ENCODE measurements at regions not wholly inside any gene's neighbourhood (a gene's known extent, or its start where the extent isn't known, plus 50 kb on each side); places are given as distances from the start of the nearest gene placed in this dataset.

GRCh38 chr2:150555611-150556356 lies 68.3 kb upstream of the RND3 start (continued):
- TF ChIP-seq, protein P1, sequence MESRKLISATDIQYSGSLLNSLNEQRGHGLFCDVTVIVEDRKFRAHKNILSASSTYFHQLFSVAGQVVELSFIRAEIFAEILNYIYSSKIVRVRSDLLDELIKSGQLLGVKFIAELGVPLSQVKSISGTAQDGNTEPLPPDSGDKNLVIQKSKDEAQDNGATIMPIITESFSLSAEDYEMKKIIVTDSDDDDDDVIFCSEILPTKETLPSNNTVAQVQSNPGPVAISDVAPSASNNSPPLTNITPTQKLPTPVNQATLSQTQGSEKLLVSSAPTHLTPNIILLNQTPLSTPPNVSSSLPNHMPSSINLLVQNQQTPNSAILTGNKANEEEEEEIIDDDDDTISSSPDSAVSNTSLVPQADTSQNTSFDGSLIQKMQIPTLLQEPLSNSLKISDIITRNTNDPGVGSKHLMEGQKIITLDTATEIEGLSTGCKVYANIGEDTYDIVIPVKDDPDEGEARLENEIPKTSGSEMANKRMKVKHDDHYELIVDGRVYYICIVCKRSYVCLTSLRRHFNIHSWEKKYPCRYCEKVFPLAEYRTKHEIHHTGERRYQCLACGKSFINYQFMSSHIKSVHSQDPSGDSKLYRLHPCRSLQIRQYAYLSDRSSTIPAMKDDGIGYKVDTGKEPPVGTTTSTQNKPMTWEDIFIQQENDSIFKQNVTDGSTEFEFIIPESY (IDR thresholded peaks at IDR 0.05; ENCODE audit: extremely low read depth, insufficient replicate concordance, low read length) = no peak
- TF ChIP-seq SIN3A (IDR thresholded peaks at IDR 0.05; ENCODE audit: low read depth) (no peak), YY1 (IDR thresholded peaks at IDR 0.05; ENCODE audit: extremely low read depth, insufficient replicate concordance, low read depth, low read length) (no peak), ZNF274 (IDR thresholded peaks at IDR 0.05; ENCODE audit: low read depth, low read length) (no peak), POLR2A (IDR thresholded peaks at IDR 0.05; ENCODE audit: borderline replicate concordance, extremely low read depth, insufficient read depth, insufficient read length) (no peak), RAD21 (IDR thresholded peaks at IDR 0.05; ENCODE audit: low read depth) (no peak)

DNA sequence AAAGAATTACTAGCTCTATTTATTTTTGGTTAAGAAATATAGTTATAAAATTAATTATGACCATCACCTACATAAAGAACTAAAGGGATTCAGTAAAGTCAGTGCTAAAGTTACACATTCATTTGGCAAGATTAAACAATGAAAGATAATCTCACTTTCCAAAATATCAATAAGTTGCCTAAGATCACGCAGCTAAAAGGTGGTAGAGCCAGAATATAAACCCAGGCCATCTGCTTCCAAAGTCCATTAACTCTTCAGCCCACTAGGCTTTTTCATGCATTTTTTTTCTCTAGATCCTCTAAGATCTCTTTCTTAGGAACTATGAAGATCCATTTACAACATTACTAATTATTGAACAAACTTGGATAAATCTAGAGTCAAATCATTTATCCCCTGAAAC lies 66.6 kb upstream of the RND3 start:
- ChIA-PET POLR2A (no interaction called here), RAD21 (ENCODE audit: low non-redundant PET in 1 of 2, low total read pairs in 2 of 2, uncharacterized antibody in 2 of 2, unreplicated experiment in 2 of 2) (no interaction called here), CTCF (no interaction called here)
- no peak overlapping the region for H3K27ac ChIP-seq (ENCODE audit: low read depth, low read length)
- intact Hi-C loops (cut with micrococcal nuclease) = no loop called here
- no peak overlapping the region for H3K9ac ChIP-seq (ENCODE audit: low read length)
- no peaks in the 10 kb centered on the region for H3K27me3 ChIP-seq (ENCODE audit: insufficient read depth, low read length)
- no peak for ATAC-seq
- no peak overlapping the region for H3K4me2 ChIP-seq (ENCODE audit: low read length)
- no peaks in the 10 kb centered on the region for H3K79me2 ChIP-seq (ENCODE audit: insufficient read depth, low read length)
- no peaks in the 10 kb centered on the region for H3K4me1 ChIP-seq (ENCODE audit: control insufficient read depth in 1 of 2, insufficient read depth in 2 of 2, low read length in 2 of 2)
- no peaks in the 10 kb centered on the region for H3K9me2 ChIP-seq (ENCODE audit: insufficient read depth)
- no peaks in the 10 kb centered on the region for H3K36me3 ChIP-seq (ENCODE audit: control insufficient read depth in 1 of 2, insufficient read depth in 2 of 2, low read length in 2 of 2)
- no peaks in the 10 kb centered on the region for H3K9me3 ChIP-seq (ENCODE audit: control insufficient read depth in 1 of 2, insufficient read depth in 1 of 2, low read depth in 1 of 2, low read length in 2 of 2)
- no peak overlapping the region for H3K4me3 ChIP-seq (replicated peaks in 1 of 2; ENCODE audit: low read depth in 1 of 2, low read length in 2 of 2)
- no peak for DNase-seq (ENCODE audit: low read depth, low spot score)
- no TSS peak for BruUV-seq (replicated peaks)
- H2AFZ ChIP-seq (ENCODE audit: low read depth, low read length, poor library complexity, severe bottlenecking) = no peak overlapping the region
- TF ChIP-seq REST (IDR thresholded peaks at IDR 0.05; ENCODE audit: low read depth) (no peak), POLR2A (IDR thresholded peaks at IDR 0.05; ENCODE audit: borderline replicate concordance, extremely low read depth, insufficient read depth, insufficient read length) (no peak), FOSL1 (IDR thresholded peaks at IDR 0.05; ENCODE audit: low read depth) (no peak), SIN3A (IDR thresholded peaks at IDR 0.05; ENCODE audit: low read depth) (no peak), ZFX (IDR thresholded peaks at IDR 0.05) (no peak), EGR1 (IDR thresholded peaks at IDR 0.05; ENCODE audit: low read depth) (no peak)
- H4K20me1 ChIP-seq (ENCODE audit: insufficient read depth) = no peaks in the 10 kb centered on the region
